ENCODE measurements at regions not wholly inside any gene's neighbourhood (a gene's known extent, or its start where the extent isn't known, plus 50 kb on each side); places are given as distances from the start of the nearest gene placed in this dataset.

GRCh38 chr1:200248541-200248940, 161.3 kb downstream of the ZNF281 start:
- Histone ChIP-seq H3K36me3 (ENCODE audit: insufficient read depth, low read length) (no peaks in the 10 kb centered on the region), H3K9ac (ENCODE audit: insufficient read length) (no peak overlapping the region), H3K9me3 (ENCODE audit: low read depth, low read length) (no peaks in the 10 kb centered on the region), H3K4me3 (no peak overlapping the region), H3K27ac (no peak overlapping the region)
- DNase-seq (ENCODE audit: low read depth, low spot score) = no peak
- TF ChIP-seq POLR2AphosphoS5 (IDR thresholded peaks at IDR 0.05; ENCODE audit: borderline replicate concordance, low read depth, low read length) (no peak), FOXP2 (optimal IDR thresholded peaks at IDR 0.05; ENCODE audit: control extremely low read depth, extremely low read length, insufficient read depth) (no peak), EZH2 (IDR thresholded peaks at IDR 0.05) (no peak)

DNA sequence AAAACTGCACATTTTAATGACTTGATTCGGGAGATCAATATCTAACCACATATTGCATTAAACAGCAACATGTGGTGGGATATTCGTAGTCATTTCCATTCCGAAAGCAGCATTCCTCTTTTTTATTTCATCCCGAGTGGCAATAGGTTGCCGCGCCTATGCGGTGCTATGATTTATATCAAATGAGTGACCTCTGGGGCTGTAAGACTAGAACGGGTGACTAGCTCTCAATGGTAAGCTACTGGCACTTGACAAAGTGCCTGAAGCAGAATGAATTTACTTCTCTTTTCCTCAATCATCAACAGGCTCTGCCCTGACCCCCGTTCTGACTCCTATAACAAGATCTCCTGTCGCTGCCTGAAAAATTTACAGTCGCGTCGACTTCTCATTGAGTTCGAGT, 162.3 kb downstream of the ZNF281 start:
- Histone ChIP-seq H3K27ac (no peak overlapping the region), H3K9ac (ENCODE audit: insufficient read length) (no peak overlapping the region), H3K36me3 (ENCODE audit: insufficient read depth, low read length) (no peaks in the 10 kb centered on the region), H3K4me3 (no peak overlapping the region), H3K9me3 (ENCODE audit: low read depth, low read length) (no peaks in the 10 kb centered on the region)
- DNase-seq (ENCODE audit: low read depth, low spot score) = no peak
- TF ChIP-seq FOXP2 (optimal IDR thresholded peaks at IDR 0.05; ENCODE audit: control extremely low read depth, extremely low read length, insufficient read depth) (no peak), POLR2AphosphoS5 (IDR thresholded peaks at IDR 0.05; ENCODE audit: borderline replicate concordance, low read depth, low read length) (no peak), EZH2 (IDR thresholded peaks at IDR 0.05) (no peak)

GRCh38 chr1:200245473-200245872, 164.4 kb downstream of the ZNF281 start:
- DNase-seq (ENCODE audit: low read depth, low spot score) = no peak
- no peak overlapping the region for H3K4me3 ChIP-seq
- H3K9ac ChIP-seq (ENCODE audit: insufficient read length) = no peak overlapping the region
- no peaks in the 10 kb centered on the region for H3K9me3 ChIP-seq (ENCODE audit: low read depth, low read length)
- no peak overlapping the region for H3K27ac ChIP-seq
- no peaks in the 10 kb centered on the region for H3K36me3 ChIP-seq (ENCODE audit: insufficient read depth, low read length)
- TF ChIP-seq FOXP2 (optimal IDR thresholded peaks at IDR 0.05; ENCODE audit: control extremely low read depth, extremely low read length, insufficient read depth) (no peak), POLR2AphosphoS5 (IDR thresholded peaks at IDR 0.05; ENCODE audit: borderline replicate concordance, low read depth, low read length) (no peak), EZH2 (IDR thresholded peaks at IDR 0.05) (no peak)

GRCh38 chr1:200243042-200243437, 166.8 kb downstream of the ZNF281 start:
- no peak for TF ChIP-seq FOXP2 (optimal IDR thresholded peaks at IDR 0.05; ENCODE audit: control extremely low read depth, extremely low read length, insufficient read depth)
- no peak for TF ChIP-seq POLR2AphosphoS5 (IDR thresholded peaks at IDR 0.05; ENCODE audit: borderline replicate concordance, low read depth, low read length)
- TF ChIP-seq EZH2 (IDR thresholded peaks at IDR 0.05) = no peak
- Histone ChIP-seq H3K36me3 (ENCODE audit: insufficient read depth, low read length) (no peaks in the 10 kb centered on the region), H3K4me3 (peak overlapping the region; percentile 79), H3K27ac (peak overlapping the region; percentile 95), H3K9me3 (ENCODE audit: low read depth, low read length) (no peaks in the 10 kb centered on the region), H3K9ac (ENCODE audit: insufficient read length) (peak overlapping the region; percentile 73)
- DNase-seq (ENCODE audit: low read depth, low spot score) = peak; percentile 61

DNA sequence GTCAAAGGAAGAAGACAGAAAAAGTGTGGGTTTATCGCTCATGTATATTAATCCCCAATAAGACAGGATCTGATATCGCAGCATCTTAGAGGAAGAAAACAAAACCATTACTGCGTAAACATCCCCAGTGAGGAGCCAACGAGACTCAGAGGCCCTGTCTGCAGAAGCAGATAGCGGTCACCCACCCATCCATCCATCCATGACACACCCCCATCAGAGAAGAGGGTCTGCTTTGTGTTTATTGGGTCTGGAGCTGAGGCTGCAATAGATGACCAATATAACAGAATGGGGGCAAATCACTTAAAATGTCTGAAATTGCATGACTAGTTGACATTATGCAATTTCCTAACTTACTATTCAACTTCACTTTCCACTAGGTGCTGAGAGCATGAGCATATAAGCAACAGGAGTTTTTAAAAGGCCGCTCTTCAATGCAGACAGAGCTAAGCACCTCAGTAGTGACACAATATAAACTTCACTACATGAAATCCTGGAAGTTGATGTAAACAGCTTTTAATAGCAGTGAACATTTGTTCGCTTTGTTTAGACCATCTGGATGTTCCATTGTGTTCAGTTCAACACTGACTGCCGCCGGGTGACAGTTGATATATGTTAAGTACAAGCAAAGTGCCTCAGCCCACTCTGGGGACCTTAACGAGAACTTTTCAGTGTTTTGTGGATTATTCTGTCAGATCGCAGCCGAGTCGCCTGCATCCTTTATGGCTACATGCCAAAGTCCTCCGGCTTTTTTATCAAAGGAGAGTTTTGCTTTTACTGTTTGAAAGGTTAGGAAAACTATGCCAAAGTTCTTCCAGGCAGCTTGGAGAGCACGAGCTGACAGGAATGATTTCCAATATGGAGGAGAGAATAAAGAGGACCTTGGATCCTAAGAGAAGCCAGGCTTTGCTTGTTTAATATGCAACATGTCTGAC, 167.5 kb downstream of the ZNF281 start:
- H3K4me3 ChIP-seq = peak overlapping the region; percentile 79
- peak overlapping the region; percentile 73 for H3K9ac ChIP-seq (ENCODE audit: insufficient read length)
- DNase-seq (ENCODE audit: low read depth, low spot score) = no peak

GRCh38 chr1:200240656-200241055, 169.2 kb downstream of the ZNF281 start:
- Histone ChIP-seq H3K27ac (no peak overlapping the region), H3K9ac (ENCODE audit: insufficient read length) (no peak overlapping the region)

More for the DNA sequence above, 167.5 kb downstream of the ZNF281 start:
- Histone ChIP-seq H3K27ac (peak overlapping the region; percentile 95), H3K9me3 (ENCODE audit: low read depth, low read length) (no peaks in the 10 kb centered on the region), H3K36me3 (ENCODE audit: insufficient read depth, low read length) (no peaks in the 10 kb centered on the region)
- TF ChIP-seq POLR2AphosphoS5 (IDR thresholded peaks at IDR 0.05; ENCODE audit: borderline replicate concordance, low read depth, low read length) = no peak
- TF ChIP-seq EZH2 (IDR thresholded peaks at IDR 0.05) = no peak
- TF ChIP-seq FOXP2 (optimal IDR thresholded peaks at IDR 0.05; ENCODE audit: control extremely low read depth, extremely low read length, insufficient read depth) = peak; percentile 16

GRCh38 chr1:200238311-200238710, 171.5 kb downstream of the ZNF281 start:
- H3K36me3 ChIP-seq (ENCODE audit: insufficient read depth, low read length) = no peaks in the 10 kb centered on the region
- DNase-seq (ENCODE audit: low read depth, low spot score) = no peak
- H3K9ac ChIP-seq (ENCODE audit: insufficient read length) = no peak overlapping the region
- no peaks in the 10 kb centered on the region for H3K9me3 ChIP-seq (ENCODE audit: low read depth, low read length)
- no peak overlapping the region for H3K4me3 ChIP-seq
- H3K27ac ChIP-seq = no peak overlapping the region
- TF ChIP-seq FOXP2 (optimal IDR thresholded peaks at IDR 0.05; ENCODE audit: control extremely low read depth, extremely low read length, insufficient read depth) = no peak

More at GRCh38 chr1:200240656-200241055, 169.2 kb downstream of the ZNF281 start:
- H3K9me3 ChIP-seq (ENCODE audit: low read depth, low read length) = no peaks in the 10 kb centered on the region
- no peaks in the 10 kb centered on the region for H3K36me3 ChIP-seq (ENCODE audit: insufficient read depth, low read length)
- no peak for DNase-seq (ENCODE audit: low read depth, low spot score)
- TF ChIP-seq POLR2AphosphoS5 (IDR thresholded peaks at IDR 0.05; ENCODE audit: borderline replicate concordance, low read depth, low read length) (peak; percentile 25; the same call in 1 of the 2 replicates), EZH2 (IDR thresholded peaks at IDR 0.05) (no peak)
- H3K4me3 ChIP-seq = no peak overlapping the region

DNA sequence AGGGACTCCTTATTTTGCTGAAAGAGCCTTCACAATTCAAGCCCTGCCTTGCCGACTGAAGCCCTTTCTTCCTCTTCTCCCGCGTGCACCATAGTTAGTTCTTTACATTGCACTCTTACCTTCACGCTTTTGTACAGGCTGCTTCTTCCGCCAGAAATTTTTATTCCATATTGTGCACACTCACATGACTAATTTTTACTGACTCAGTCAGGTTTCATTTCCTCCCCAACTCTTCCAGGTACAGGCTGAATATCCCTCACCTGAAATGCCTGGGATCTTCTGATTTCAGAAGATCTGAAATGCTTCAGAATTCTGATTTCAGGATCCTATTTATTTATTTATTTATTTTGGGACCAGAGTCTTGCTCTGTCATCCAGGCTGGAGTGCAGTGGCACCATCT, 172.8 kb downstream of the ZNF281 start:
- no peaks in the 10 kb centered on the region for H3K36me3 ChIP-seq (ENCODE audit: insufficient read depth, low read length)
- no peak overlapping the region for H3K27ac ChIP-seq
- TF ChIP-seq POLR2AphosphoS5 (IDR thresholded peaks at IDR 0.05; ENCODE audit: borderline replicate concordance, low read depth, low read length) = no peak
- no peak for TF ChIP-seq FOXP2 (optimal IDR thresholded peaks at IDR 0.05; ENCODE audit: control extremely low read depth, extremely low read length, insufficient read depth)
- no peak for TF ChIP-seq EZH2 (IDR thresholded peaks at IDR 0.05)
- no peaks in the 10 kb centered on the region for H3K9me3 ChIP-seq (ENCODE audit: low read depth, low read length)
- DNase-seq (ENCODE audit: low read depth, low spot score) = no peak
- no peak overlapping the region for H3K4me3 ChIP-seq
- H3K9ac ChIP-seq (ENCODE audit: insufficient read length) = no peak overlapping the region
